ENCODE measurements at regions not wholly inside any gene's neighbourhood (a gene's known extent, or its start where the extent isn't known, plus 50 kb on each side); places are given as distances from the start of the nearest gene placed in this dataset.

DNA sequence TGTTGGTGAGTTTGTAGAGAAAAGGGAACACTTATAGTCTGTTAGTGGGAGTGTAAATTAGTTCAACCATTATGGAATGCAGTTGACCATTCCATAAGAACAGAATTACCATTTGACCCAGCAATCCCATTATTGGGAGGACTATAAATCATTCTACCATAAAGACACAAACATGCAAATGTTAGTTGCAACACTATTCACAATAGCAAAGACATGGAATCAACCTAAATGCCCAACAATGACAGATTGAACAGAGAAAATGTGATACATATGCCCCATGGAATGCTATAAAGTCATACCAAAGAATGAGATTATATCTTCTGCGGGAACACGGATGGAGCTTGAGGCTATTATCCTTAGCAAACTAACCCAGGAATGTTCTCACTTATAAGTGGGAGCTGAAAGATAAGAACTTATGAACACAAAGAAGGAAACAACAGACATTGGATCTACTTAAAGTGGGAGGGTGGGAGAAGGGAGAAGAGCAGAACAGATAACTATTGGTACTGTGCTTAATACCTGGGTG, 1819.2 kb upstream of the ADGRL3 start:
- Histone ChIP-seq H3K4me3 (no peak overlapping the region), H3K9me3 (no peaks in the 10 kb centered on the region), H3K36me3 (ENCODE audit: low read depth, missing control alignments) (no peaks in the 10 kb centered on the region), H3K27me3 (no peaks in the 10 kb centered on the region), H3K27ac (no peak overlapping the region), H3K4me1 (no peaks in the 10 kb centered on the region)
- no peak for DNase-seq
- intact Hi-C loops (cut with DNase I; ENCODE audit: low total_unique reads): no loop called here
- TF ChIP-seq, protein P1, sequence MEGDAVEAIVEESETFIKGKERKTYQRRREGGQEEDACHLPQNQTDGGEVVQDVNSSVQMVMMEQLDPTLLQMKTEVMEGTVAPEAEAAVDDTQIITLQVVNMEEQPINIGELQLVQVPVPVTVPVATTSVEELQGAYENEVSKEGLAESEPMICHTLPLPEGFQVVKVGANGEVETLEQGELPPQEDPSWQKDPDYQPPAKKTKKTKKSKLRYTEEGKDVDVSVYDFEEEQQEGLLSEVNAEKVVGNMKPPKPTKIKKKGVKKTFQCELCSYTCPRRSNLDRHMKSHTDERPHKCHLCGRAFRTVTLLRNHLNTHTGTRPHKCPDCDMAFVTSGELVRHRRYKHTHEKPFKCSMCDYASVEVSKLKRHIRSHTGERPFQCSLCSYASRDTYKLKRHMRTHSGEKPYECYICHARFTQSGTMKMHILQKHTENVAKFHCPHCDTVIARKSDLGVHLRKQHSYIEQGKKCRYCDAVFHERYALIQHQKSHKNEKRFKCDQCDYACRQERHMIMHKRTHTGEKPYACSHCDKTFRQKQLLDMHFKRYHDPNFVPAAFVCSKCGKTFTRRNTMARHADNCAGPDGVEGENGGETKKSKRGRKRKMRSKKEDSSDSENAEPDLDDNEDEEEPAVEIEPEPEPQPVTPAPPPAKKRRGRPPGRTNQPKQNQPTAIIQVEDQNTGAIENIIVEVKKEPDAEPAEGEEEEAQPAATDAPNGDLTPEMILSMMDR (IDR thresholded peaks at IDR 0.05): no peak
- TF ChIP-seq POLR2A (IDR thresholded peaks at IDR 0.05): no peak
- 78 to 82% methylated on average over 2 of the region's 2 CpGs for WGBS, 2 donors

DNA sequence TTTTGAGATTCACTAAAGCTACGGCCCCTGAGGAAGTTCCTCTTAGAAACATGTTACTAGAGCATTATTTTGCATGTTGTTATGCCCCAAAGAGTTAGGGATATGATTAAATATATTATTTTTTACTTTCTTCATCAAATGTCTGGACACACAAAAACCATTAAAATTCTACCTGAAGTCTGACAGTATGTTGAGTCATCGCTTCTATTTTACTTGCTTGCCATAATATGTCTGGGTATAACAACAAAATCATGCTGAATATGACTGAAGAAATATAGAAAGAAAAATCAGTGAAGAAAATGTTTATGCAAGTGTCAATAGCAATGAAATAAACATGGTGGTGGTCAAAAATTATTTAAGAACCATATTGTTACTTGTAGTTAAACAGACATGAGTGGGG, 1818.5 kb upstream of the ADGRL3 start:
- intact Hi-C loops (cut with DNase I; ENCODE audit: low total_unique reads): no loop called here
- DNase-seq: no peak
- Histone ChIP-seq H3K27ac (no peak overlapping the region), H3K27me3 (no peaks in the 10 kb centered on the region), H3K9me3 (no peaks in the 10 kb centered on the region), H3K36me3 (ENCODE audit: low read depth, missing control alignments) (no peaks in the 10 kb centered on the region), H3K4me1 (no peaks in the 10 kb centered on the region), H3K4me3 (no peak overlapping the region)
- WGBS, 2 donors: 73 to 86% methylated on average over 2 of the region's 2 CpGs
- TF ChIP-seq, protein P1 (IDR thresholded peaks at IDR 0.05): no peak
- no peak for TF ChIP-seq POLR2A (IDR thresholded peaks at IDR 0.05)

DNA sequence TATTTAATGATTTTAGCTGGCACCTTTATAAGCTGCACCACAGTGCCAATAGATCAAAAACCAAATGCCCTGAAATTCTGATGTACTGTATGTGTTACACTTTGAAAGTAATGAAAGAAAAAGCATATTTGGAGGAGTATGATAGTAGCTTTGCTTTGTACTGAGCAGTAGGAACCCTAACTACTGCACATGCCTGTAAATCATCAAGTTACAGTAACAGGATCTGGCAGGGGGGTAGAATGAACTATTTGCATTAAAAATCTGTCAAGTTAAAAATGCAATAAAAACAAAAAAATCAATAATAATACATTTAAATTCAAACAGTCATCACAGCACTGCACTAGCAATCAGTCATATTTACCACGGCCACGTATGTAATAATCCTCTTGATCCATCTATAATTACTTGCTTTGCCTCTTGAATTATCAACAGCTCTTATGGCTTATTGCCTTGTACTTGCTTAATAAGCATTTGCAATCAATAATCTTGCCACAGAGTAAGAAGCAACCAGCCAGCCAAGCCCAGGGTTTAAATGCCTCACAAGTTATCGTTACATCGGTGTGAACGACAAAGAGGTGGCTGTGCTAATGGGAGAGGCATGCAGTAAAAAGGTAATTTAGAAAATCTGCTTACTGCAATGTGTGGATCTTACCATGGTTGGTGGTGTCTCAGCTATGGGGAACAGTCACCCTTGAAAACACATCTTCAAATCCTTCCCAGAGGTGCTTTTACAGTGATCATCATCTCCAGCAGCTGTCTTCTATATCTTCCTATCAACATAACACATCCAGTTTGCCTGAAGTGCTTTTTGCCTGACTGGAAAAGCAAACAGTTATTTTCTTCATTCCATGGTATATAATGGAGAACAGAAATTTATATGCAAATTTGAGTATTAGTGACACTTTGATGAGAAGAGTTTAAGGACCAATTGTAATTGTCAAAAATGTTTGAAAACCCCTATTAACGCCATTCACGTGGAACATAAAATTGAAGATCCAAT, 1812.1 kb upstream of the ADGRL3 start:
- no peak overlapping the region for H3K27ac ChIP-seq
- H3K4me1 ChIP-seq: no peaks in the 10 kb centered on the region
- intact Hi-C loops (cut with DNase I; ENCODE audit: low total_unique reads): no loop called here
- H3K27me3 ChIP-seq: no peaks in the 10 kb centered on the region
- H3K4me3 ChIP-seq: no peak overlapping the region
- no peak for DNase-seq
- 64 to 70% methylated on average over 7 of the region's 7 CpGs for WGBS, 2 donors
- TF ChIP-seq, protein P1 (IDR thresholded peaks at IDR 0.05): no peak
- TF ChIP-seq POLR2A (IDR thresholded peaks at IDR 0.05): no peak
- no peaks in the 10 kb centered on the region for H3K36me3 ChIP-seq (ENCODE audit: low read depth, missing control alignments)
- H3K9me3 ChIP-seq: no peaks in the 10 kb centered on the region

DNA sequence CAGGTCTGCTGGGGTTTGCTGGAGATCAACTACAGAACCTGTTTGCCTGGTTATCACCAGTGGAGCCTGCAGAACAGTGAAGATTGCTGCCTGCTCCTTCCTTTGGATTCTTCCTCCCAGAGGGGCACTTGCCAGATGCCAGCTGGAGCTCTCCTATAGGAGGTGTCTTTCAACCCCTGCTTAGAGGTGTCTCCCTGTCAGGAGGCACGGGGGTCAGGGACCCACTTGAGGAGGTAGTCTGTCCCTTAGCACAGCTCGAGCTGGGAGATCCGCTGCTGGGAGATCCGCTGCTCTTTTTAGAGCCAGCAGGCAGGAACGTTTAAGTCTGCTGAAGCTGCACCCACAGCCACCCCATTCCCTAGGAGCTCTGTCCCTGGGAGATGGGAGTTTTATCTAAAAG, 1806.3 kb upstream of the ADGRL3 start:
- TF ChIP-seq POLR2A (IDR thresholded peaks at IDR 0.05): no peak
- TF ChIP-seq, protein P1 (IDR thresholded peaks at IDR 0.05): no peak
- intact Hi-C loops (cut with DNase I; ENCODE audit: low total_unique reads): no loop called here
- no peaks in the 10 kb centered on the region for H3K27me3 ChIP-seq
- H3K4me1 ChIP-seq: no peaks in the 10 kb centered on the region
- WGBS, 2 donors: 65 to 75% methylated on average over 4 to 5 of the region's 5 CpGs
- peak overlapping the region in 1 of 2 donors; percentile 24 for H3K4me3 ChIP-seq
- no peaks in the 10 kb centered on the region for H3K36me3 ChIP-seq (ENCODE audit: low read depth, missing control alignments)
- H3K27ac ChIP-seq: no peak overlapping the region
- H3K9me3 ChIP-seq: no peaks in the 10 kb centered on the region
- no peak for DNase-seq

Data from testis (tissue), 2 donors.